Stimulated activated naive CD8-positive, alpha-beta T cell treated with anti-CD3 and anti-CD28 coated beads, Interleukin-15, amount 100 ng/mL, for 72 hours (primary cell): ENCODE measurements at regions not wholly inside any gene's neighbourhood (a gene's known extent, or its start where the extent isn't known, plus 50 kb on each side); places are given as distances from the start of the nearest gene placed in this dataset.
A peak's percentile ranks its signal among the peaks of the same experiment; 100 is the strongest.
"Not testable (repeated sequence)": the region's sequence is repeated elsewhere in the genome, so short reads cannot be mapped to it uniquely, and the experiment has no call there.

Experiments used
- ATAC-seq: fragments of 150-1000 bp; cut with Tn5 transposase; 2 replicates; pipeline ENCODE4 v1.10.0; 2021; ENCODE audit warnings: mild to moderate bottlenecking, moderate library complexity
- DNase-seq, 2 donors: peaks; one replicate each; pipeline ENCODE4 v3.0.0; 2021 to 2022
- H3K27ac Mint-ChIP-seq, 2 donors: one replicate each; pipeline ENCODE4 v1.8.0; 2022; ENCODE audit warnings: mild to moderate bottlenecking in 2 of 2, mixed read lengths in 2 of 2, moderate library complexity in 2 of 2
- H3K27me3 Mint-ChIP-seq: one replicate; pipeline ENCODE4 v1.8.0; 2022; ENCODE audit warnings: mixed read lengths
- H3K4me1 Mint-ChIP-seq: one replicate; pipeline ENCODE4 v1.8.0; 2022; ENCODE audit warnings: mild to moderate bottlenecking, mixed read lengths
- H3K4me3 Mint-ChIP-seq, 2 donors: one replicate each; pipeline ENCODE4 v1.8.0; 2022; ENCODE audit warnings: mild to moderate bottlenecking in 2 of 2, mixed read lengths in 2 of 2, moderate library complexity in 1 of 2
- H3K9me3 Mint-ChIP-seq, 2 donors: one replicate each; pipeline ENCODE4 v1.8.0; 2022; ENCODE audit warnings: mixed read lengths in 2 of 2

DNA sequence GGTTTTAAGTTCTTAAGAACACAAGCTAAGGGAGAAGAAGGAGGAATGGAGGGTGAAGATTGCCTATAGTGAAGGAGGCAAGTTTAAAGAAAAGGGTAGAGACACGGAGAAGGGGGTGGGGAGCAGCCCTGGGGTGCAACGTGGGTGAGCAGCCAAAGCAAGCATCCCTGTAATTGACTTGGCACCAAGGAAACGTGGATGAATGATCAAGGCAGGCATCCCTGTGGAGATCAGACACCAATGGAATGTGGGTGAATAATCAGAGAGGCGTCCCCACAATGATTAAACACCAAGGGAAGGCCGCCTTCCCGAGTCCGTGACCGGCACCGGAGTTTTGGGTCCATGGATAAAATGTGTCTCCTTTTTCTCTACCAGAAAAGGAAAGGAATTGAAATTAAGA is 58.4 kb upstream of the CCDC90B start:
- not testable (repeated sequence) for H3K4me1 Mint-ChIP-seq, DNase-seq, ATAC-seq, H3K4me3 Mint-ChIP-seq, H3K27me3 Mint-ChIP-seq, H3K9me3 Mint-ChIP-seq
- H3K27ac Mint-ChIP-seq = peak overlapping the region in 1 of 2 donors; percentile 3

DNA sequence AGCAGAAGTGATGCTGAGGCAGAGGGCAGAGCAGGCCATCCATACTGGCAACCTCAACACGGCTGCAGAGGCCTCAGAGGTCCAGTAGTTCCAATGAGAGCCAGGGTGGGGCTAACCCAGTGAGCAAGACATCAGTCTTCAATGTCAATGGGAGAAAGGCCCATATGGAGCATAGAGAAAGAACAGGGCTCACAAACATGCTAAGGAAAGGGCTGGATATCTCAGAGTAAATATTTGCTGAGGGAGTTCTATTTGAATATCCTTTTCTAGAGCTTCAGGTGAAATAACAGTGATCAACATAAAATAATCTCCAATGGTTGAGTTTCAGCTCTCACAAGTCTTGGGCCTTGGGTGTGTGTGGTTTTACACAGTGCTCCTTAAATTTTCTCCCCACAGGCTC is 50.8 kb upstream of the CCDC90B start:
- Mint-ChIP-seq H3K4me1 (no peaks in the 10 kb centered on the region), H3K27me3 (no peaks in the 10 kb centered on the region), H3K9me3 (no peaks in the 10 kb centered on the region), H3K27ac (no peak overlapping the region), H3K4me3 (no peak overlapping the region)
- no peak for DNase-seq
- no peak for ATAC-seq
